ENCODE measurements at regions not wholly inside any gene's neighbourhood (a gene's known extent, or its start where the extent isn't known, plus 50 kb on each side); places are given as distances from the start of the nearest gene placed in this dataset.
"Not testable (repeated sequence)": the region's sequence is repeated elsewhere in the genome, so short reads cannot be mapped to it uniquely, and the experiment has no call there.

DNA sequence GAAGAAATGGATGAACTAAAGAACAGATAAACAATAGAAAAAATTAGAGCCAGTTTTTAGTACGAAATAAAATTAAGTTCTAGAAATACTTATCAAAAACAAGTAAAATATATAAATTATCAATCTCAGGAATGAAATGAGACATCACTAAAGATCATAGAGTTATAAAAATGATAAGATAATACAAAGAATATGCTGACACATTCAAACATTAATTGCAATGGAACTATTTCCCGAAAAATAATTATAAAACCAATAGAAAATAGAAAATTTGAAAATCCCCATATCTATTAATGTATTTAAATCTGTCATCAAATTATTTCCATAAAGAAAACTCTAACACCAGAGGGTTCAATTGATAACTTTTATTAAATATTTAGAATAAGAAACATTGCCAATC is 458.1 kb upstream of the MBL2 start:
- no peak overlapping the region for H3K4me3 ChIP-seq (ENCODE audit: low read length)
- H3K9me3 ChIP-seq (ENCODE audit: low read depth, low read length), result no peaks in the 10 kb centered on the region
- H3K27me3 ChIP-seq (ENCODE audit: insufficient read depth, low read length), result no peaks in the 10 kb centered on the region
- no peaks in the 10 kb centered on the region for H3K4me1 ChIP-seq (ENCODE audit: insufficient read depth, low read length)

DNA sequence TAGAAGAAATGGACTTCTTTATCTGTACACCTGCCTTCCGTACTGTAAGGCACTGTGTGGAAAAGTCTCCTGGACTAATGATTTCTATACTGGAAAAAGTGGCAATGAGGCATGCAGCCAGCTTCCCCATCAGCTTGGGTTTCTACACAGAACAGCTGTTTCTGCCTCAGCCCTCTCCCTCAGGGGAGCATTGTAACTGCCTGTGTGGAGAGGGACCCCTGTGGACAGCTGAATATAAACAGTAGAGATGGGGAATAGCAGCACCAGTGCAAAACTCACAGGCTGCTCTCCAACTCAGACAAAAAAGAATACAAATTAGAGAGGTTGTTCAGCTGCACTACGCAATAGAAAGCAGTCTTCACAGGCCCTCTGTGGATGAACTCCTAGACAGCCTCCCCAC is 451.3 kb upstream of the MBL2 start:
- H3K4me1 ChIP-seq (ENCODE audit: insufficient read depth, low read length), result no peaks in the 10 kb centered on the region
- no peak overlapping the region for H3K4me3 ChIP-seq (ENCODE audit: low read length)
- no peaks in the 10 kb centered on the region for H3K27me3 ChIP-seq (ENCODE audit: insufficient read depth, low read length)
- H3K9me3 ChIP-seq (ENCODE audit: low read depth, low read length), result no peaks in the 10 kb centered on the region

GRCh38 chr10:53222806-53223205 is 450.2 kb upstream of the MBL2 start:
- no peak overlapping the region for H3K4me3 ChIP-seq (ENCODE audit: low read length)
- no peaks in the 10 kb centered on the region for H3K27me3 ChIP-seq (ENCODE audit: insufficient read depth, low read length)
- H3K9me3 ChIP-seq (ENCODE audit: low read depth, low read length), result no peaks in the 10 kb centered on the region
- no peaks in the 10 kb centered on the region for H3K4me1 ChIP-seq (ENCODE audit: insufficient read depth, low read length)

- Histone ChIP-seq H3K27me3 (ENCODE audit: insufficient read depth, low read length) (no peaks in the 10 kb centered on the region), H3K4me3 (ENCODE audit: low read length) (no peak overlapping the region), H3K9me3 (ENCODE audit: low read depth, low read length) (no peaks in the 10 kb centered on the region), H3K4me1 (ENCODE audit: insufficient read depth, low read length) (no peaks in the 10 kb centered on the region)
Measured at GRCh38 chr10:53209944-53210611, 437.5 kb upstream of the MBL2 start.

DNA sequence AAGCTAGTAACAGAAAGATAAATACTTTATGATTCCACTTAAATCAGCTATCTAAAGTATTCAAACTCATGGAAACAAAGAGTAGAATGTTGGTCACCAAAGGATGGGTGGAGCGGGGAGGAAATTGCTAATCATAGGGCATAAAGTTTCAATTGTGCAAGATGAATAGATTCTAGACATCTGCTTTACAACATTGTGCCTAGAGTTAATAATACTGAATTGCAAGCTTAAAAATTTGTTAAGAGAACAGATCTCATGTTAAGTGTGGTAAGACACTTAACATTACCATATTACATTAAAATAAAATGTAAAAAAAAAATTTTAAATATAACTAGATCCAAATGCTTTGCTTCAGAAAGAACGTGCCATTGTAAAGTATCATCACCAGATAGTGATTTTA is 411.1 kb upstream of the MBL2 start:
- Histone ChIP-seq H3K4me1 (ENCODE audit: insufficient read depth, low read length) (no peaks in the 10 kb centered on the region), H3K9me3 (ENCODE audit: low read depth, low read length) (no peaks in the 10 kb centered on the region), H3K4me3 (ENCODE audit: low read length) (no peak overlapping the region), H3K27me3 (ENCODE audit: insufficient read depth, low read length) (no peaks in the 10 kb centered on the region)

DNA sequence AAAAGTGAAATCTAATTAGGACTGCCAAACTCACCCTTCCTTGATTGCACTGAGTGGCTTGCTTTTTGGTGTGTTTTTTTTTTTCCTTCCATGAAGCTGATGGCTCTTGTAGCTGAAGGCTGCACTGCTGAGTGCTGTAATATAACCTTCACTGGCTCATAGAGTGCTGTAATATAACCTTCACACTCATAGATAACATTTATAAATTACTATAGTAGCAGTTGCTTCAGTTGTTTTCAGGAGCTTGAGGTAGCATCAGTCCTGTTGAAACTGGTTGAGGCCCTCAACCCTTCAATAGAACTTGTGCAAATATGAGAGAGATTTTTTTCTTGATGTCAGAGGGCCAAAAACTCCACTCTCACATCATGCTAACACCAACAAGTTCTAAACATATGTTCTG is 404.9 kb upstream of the MBL2 start:
- no peak overlapping the region for H3K4me3 ChIP-seq (ENCODE audit: low read length)
- no peaks in the 10 kb centered on the region for H3K27me3 ChIP-seq (ENCODE audit: insufficient read depth, low read length)
- H3K9me3 ChIP-seq (ENCODE audit: low read depth, low read length), result no peaks in the 10 kb centered on the region
- H3K4me1 ChIP-seq (ENCODE audit: insufficient read depth, low read length), result no peaks in the 10 kb centered on the region

GRCh38 chr10:53166325-53166724 is 393.7 kb upstream of the MBL2 start:
- no peak overlapping the region for H3K4me3 ChIP-seq (ENCODE audit: low read length)
- H3K4me1 ChIP-seq (ENCODE audit: insufficient read depth, low read length), result no peaks in the 10 kb centered on the region
- H3K27me3 ChIP-seq (ENCODE audit: insufficient read depth, low read length), result no peaks in the 10 kb centered on the region
- no peaks in the 10 kb centered on the region for H3K9me3 ChIP-seq (ENCODE audit: low read depth, low read length)

DNA sequence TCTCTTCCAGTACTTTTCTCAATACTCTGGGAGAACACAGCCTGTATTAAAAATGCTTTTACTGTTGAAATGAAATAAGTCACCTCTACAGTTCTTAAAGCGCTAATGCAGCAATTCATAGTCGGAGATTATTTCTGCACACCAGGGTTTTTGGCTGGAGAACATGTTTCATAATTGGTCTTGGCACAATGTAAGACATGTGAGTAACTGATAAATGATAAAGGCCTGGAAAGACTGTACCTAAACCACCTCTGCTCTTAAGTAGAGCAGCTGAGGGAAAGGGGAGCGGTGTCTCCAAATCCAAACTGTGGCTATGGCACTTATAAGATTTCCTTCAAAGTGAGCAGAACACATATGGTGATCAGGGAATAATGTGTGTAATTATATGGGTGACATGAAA is 390.3 kb upstream of the MBL2 start:
- Histone ChIP-seq H3K27me3 (ENCODE audit: insufficient read depth, low read length) (no peaks in the 10 kb centered on the region), H3K4me3 (ENCODE audit: low read length) (no peak overlapping the region), H3K9me3 (ENCODE audit: low read depth, low read length) (no peaks in the 10 kb centered on the region), H3K4me1 (ENCODE audit: insufficient read depth, low read length) (no peaks in the 10 kb centered on the region)

DNA sequence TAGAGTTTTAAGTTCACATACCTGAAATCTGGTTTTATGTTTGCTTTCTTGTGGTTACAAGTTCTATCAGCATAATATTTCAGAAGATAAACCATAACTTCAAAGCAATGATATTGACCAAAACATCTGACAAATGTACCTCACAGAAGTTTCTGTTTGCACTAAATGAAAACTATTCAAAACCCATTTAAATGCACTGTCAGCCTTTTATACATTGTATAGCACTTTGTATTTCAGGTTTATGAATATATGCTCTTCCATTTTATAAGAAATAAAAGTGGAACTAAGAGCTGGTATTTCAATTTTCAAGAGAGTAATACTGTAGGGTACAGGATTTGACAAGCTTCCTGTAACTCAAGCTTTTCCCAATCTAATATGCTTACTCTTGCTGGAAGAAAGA is 388.6 kb upstream of the MBL2 start:
- no peaks in the 10 kb centered on the region for H3K9me3 ChIP-seq (ENCODE audit: low read depth, low read length)

GRCh38 chr10:53155674-53156073 is 383.1 kb upstream of the MBL2 start:
- H3K4me3 ChIP-seq (ENCODE audit: low read length); H3K9me3 ChIP-seq (ENCODE audit: low read depth, low read length); H3K4me1 ChIP-seq (ENCODE audit: insufficient read depth, low read length); H3K27me3 ChIP-seq (ENCODE audit: insufficient read depth, low read length): not testable (repeated sequence)

More for the DNA sequence above, 388.6 kb upstream of the MBL2 start:
- Histone ChIP-seq H3K4me1 (ENCODE audit: insufficient read depth, low read length) (no peaks in the 10 kb centered on the region), H3K4me3 (ENCODE audit: low read length) (no peak overlapping the region), H3K27me3 (ENCODE audit: insufficient read depth, low read length) (no peaks in the 10 kb centered on the region)

DNA sequence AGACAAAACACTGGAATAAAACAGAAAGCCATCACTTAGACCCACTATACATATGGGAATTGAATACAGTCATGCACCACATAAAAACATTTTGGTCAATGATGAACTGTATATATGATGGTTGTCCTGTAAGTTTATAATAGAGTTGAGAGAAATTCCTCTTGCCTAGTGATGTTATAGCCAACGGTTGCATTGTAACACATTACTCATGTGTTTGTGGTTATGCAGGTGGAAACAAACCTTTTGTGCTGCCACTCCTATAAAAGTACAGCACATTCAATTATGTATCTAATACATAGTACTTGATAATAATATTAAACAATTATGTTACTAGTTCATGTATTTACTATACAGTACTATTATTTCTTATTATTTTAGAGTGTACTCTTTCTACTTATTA is 381.2 kb upstream of the MBL2 start:
- Histone ChIP-seq H3K4me3 (ENCODE audit: low read length) (no peak overlapping the region), H3K27me3 (ENCODE audit: insufficient read depth, low read length) (no peaks in the 10 kb centered on the region), H3K9me3 (ENCODE audit: low read depth, low read length) (no peaks in the 10 kb centered on the region)

DNA sequence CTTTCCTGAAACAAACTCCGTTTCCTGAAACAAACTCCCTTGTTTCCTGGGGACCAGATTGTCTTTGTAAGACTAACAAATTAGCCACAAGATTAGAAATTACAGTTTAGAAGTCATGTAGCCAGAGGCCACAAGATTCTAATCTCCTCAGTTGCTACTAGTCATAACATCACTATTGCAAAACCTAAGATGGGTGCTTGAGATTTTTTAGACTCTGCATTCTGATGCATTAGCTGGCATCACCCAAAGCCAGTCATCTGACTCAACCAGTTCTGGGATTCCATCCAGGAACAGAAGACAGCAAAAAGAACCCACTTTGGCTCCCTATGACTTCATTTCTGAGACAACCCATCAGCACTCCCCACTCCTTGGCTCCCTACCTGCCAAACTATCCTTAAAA is 367.9 kb upstream of the MBL2 start:
- H3K4me3 ChIP-seq (ENCODE audit: low read length), result no peak overlapping the region
- no peaks in the 10 kb centered on the region for H3K9me3 ChIP-seq (ENCODE audit: low read depth, low read length)
- no peaks in the 10 kb centered on the region for H3K27me3 ChIP-seq (ENCODE audit: insufficient read depth, low read length)
- no peaks in the 10 kb centered on the region for H3K4me1 ChIP-seq (ENCODE audit: insufficient read depth, low read length)

More for the DNA sequence above, 381.2 kb upstream of the MBL2 start:
- H3K4me1 ChIP-seq (ENCODE audit: insufficient read depth, low read length), result no peaks in the 10 kb centered on the region

DNA sequence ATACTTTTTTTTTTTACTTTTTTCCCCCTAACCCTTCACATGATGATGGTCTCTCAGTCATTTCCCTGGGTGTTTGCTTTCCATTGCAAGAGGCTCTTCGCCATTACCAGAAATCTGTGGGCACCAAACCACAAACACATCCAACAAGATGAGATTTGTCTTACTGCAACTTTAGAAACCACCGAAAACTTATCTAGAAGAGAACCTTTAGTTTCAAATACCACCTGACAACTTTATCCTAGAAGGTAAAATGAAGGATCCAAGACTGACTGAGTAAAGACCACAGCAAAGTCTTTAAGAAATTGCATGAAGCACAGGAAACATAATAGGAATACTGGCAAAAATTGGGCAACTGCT is 363.3 kb upstream of the MBL2 start:
- no peaks in the 10 kb centered on the region for H3K4me1 ChIP-seq (ENCODE audit: insufficient read depth, low read length)
- no peaks in the 10 kb centered on the region for H3K27me3 ChIP-seq (ENCODE audit: insufficient read depth, low read length)
- H3K9me3 ChIP-seq (ENCODE audit: low read depth, low read length), result no peaks in the 10 kb centered on the region
- H3K4me3 ChIP-seq (ENCODE audit: low read length), result no peak overlapping the region

DNA sequence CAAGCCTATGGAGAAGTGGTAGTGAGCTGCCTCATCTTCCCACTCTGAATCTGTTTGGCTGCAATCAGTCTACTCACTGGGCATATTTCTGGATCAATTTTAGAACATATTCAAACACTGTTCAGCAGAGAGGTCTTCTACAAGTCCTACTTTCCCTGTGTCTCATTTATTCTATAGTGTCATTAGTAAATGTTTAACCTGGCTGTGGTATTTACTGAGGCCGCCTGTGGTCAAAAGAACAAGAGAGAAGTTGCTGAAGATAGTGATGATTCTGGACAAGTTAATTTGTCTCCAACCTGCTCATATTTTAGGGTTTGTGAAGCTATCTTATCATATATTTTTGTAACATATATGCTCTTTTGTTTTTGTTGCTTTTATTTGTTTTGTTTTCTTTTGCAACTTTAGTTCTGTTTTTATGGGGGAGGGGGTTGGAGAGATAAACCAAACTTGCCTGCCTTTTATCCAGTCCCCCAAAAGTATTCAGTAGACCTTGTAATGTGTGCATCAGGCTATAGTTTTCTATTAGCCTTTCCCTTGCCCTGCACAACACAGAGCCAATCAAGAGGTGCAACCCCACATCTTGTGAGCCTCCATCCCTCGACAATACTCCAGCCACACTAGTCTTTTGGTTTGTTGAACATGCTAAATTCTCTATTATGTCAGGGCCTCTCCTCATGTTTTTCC is 362.8 kb upstream of the MBL2 start:
- no peaks in the 10 kb centered on the region for H3K4me1 ChIP-seq (ENCODE audit: insufficient read depth, low read length)
- no peaks in the 10 kb centered on the region for H3K27me3 ChIP-seq (ENCODE audit: insufficient read depth, low read length)
- no peaks in the 10 kb centered on the region for H3K9me3 ChIP-seq (ENCODE audit: low read depth, low read length)
- H3K4me3 ChIP-seq (ENCODE audit: low read length), result no peak overlapping the region

- Histone ChIP-seq H3K4me3 (ENCODE audit: low read length) (no peak overlapping the region), H3K4me1 (ENCODE audit: insufficient read depth, low read length) (no peaks in the 10 kb centered on the region), H3K27me3 (ENCODE audit: insufficient read depth, low read length) (no peaks in the 10 kb centered on the region), H3K9me3 (ENCODE audit: low read depth, low read length) (no peaks in the 10 kb centered on the region)
Measured at GRCh38 chr10:53134050-53134449, 361.5 kb upstream of the MBL2 start.

DNA sequence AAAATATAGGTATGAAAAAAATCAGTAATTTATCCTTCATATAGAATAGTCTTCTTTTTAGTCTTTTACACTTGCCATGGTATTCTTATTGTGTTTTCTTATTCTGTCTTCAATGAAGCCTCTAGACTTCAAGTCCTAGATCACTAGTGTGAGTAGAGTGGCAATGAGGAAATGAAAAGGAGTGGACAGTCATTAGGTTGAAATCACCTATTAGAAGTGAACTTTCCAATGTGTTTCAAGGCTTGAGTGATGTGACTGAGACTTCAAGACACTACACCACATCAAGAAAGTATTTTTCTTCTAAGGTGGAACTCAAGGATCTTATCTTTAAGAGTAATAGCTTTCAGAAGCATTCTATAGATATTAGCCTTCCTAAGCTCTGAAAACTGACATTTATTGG is 357.8 kb upstream of the MBL2 start:
- no peak overlapping the region for H3K4me3 ChIP-seq (ENCODE audit: low read length)
- no peaks in the 10 kb centered on the region for H3K4me1 ChIP-seq (ENCODE audit: insufficient read depth, low read length)
- H3K27me3 ChIP-seq (ENCODE audit: insufficient read depth, low read length), result no peaks in the 10 kb centered on the region
- H3K9me3 ChIP-seq (ENCODE audit: low read depth, low read length), result no peaks in the 10 kb centered on the region

Measured in mononuclear cell (primary cell).